ENCODE measurements at regions not wholly inside any gene's neighbourhood (a gene's known extent, or its start where the extent isn't known, plus 50 kb on each side); places are given as distances from the start of the nearest gene placed in this dataset.

- WGBS (ENCODE audit: insufficient coverage, low coverage, missing lambda C conversion rate): 12% methylated on average over 1 of the region's 1 CpG
- H3K4me3 ChIP-seq: no peak overlapping the region
- BruUV-seq (replicated peaks): no TSS peak
Observed at GRCh38 chr21:27101523-27101922, 134.6 kb upstream of the ADAMTS5 start.

More at GRCh38 chr21:27101523-27101922, 134.6 kb upstream of the ADAMTS5 start:
- no peak for TF ChIP-seq RBM22 (IDR thresholded peaks at IDR 0.05; ENCODE audit: low read depth, low read length, poor library complexity, severe bottlenecking)
- no peak for TF ChIP-seq CTCFL (IDR thresholded peaks at IDR 0.05; ENCODE audit: borderline replicate concordance, insufficient read depth, low read depth, low read length, poor library complexity, severe bottlenecking)
- TF ChIP-seq HDAC8 (tag; IDR thresholded peaks at IDR 0.05): no peak
- no peak for TF ChIP-seq SP1 (CRISPR knock-in tag; IDR thresholded peaks at IDR 0.05)
- no peak for TF ChIP-seq ZNF583 (CRISPR knock-in tag; IDR thresholded peaks at IDR 0.05)
- TF ChIP-seq IFI16 (CRISPR knock-in tag; IDR thresholded peaks at IDR 0.05): no peak
- no peak for TF ChIP-seq SRF (CRISPR knock-in tag; IDR thresholded peaks at IDR 0.05)
- no peak for TF ChIP-seq KDM4B (IDR thresholded peaks at IDR 0.05; ENCODE audit: borderline replicate concordance in 2 of 2, low read depth in 1 of 2)
- no peak for TF ChIP-seq NCOA1 (IDR thresholded peaks at IDR 0.05; ENCODE audit: low read depth)
- intact Hi-C loops (cut with micrococcal nuclease): no loop called here
- Histone ChIP-seq H3K27ac (ENCODE audit: extremely low read depth, low read depth, low read length) (no peak overlapping the region), H3K79me2 (ENCODE audit: control insufficient read depth, insufficient read depth, low read length) (no peaks in the 10 kb centered on the region), H3K9me3 (replicated peaks; ENCODE audit: control insufficient read depth, insufficient read depth, low read depth, low read length) (no peaks in the 10 kb centered on the region), H3K9me1 (ENCODE audit: control insufficient read depth, insufficient read depth, low read length) (no peaks in the 10 kb centered on the region), H3K27me3 (ENCODE audit: control insufficient read depth in 2 of 2, insufficient read depth in 2 of 2, low read length in 2 of 2) (no peaks in the 10 kb centered on the region), H3K4me1 (replicated peaks in 1 of 2; ENCODE audit: control insufficient read depth in 2 of 2, insufficient read depth in 2 of 2, low read length in 2 of 2) (no peaks in the 10 kb centered on the region), H3K36me3 (ENCODE audit: control insufficient read depth, insufficient read depth, low read length) (no peaks in the 10 kb centered on the region), H3K4me2 (ENCODE audit: insufficient read depth, low read length) (no peak overlapping the region), H3K9ac (ENCODE audit: insufficient read depth in 1 of 2, low read depth in 2 of 2, low read length in 2 of 2) (no peak overlapping the region), H2AFZ (ENCODE audit: low read depth, low read length) (no peak overlapping the region), H4K20me1 (replicated peaks; ENCODE audit: control insufficient read depth, insufficient read depth, low read length) (no peaks in the 10 kb centered on the region)
- ChIA-PET POLR2A (interaction anchor here (0.6 kb wide), 1 partner anchor 13 kb away, joined by 3 read pairs; no protein-coding TSS in a partner anchor), CTCF (ENCODE audit: low intra/inter-chr PET ratio) (no interaction called here)
- in situ Hi-C loops (cut with MboI): no loop called here
- no peak for FAIRE-seq
- no peak for DNase-seq (ENCODE audit: extremely low read depth in 1 of 4, low spot score in 3 of 4)
- ATAC-seq: no peak
